GM12865 (cell line): ENCODE measurements at regions not wholly inside any gene's neighbourhood (a gene's known extent, or its start where the extent isn't known, plus 50 kb on each side); places are given as distances from the start of the nearest gene placed in this dataset.

Source experiments
- DNase-seq: peaks from one replicate; pipeline ENCODE4 v3.0.0; 2010; ENCODE audit warnings: low read depth
- H3K4me3 ChIP-seq: 2 replicates; pipeline ENCODE4 v1.5.1; 2011; ENCODE audit warnings: mild to moderate bottlenecking, low read depth, low read length, control low read depth
- TF ChIP-seq, protein P1 (sequence below): IDR thresholded peaks from 2 replicates; pipeline ENCODE4 v1.5.1; 2011; ENCODE audit warnings: low read length, control low read depth, low read depth, inconsistent platforms; ENCODE audit not compliant: insufficient read depth; ENCODE audit errors: missing control alignments

DNA sequence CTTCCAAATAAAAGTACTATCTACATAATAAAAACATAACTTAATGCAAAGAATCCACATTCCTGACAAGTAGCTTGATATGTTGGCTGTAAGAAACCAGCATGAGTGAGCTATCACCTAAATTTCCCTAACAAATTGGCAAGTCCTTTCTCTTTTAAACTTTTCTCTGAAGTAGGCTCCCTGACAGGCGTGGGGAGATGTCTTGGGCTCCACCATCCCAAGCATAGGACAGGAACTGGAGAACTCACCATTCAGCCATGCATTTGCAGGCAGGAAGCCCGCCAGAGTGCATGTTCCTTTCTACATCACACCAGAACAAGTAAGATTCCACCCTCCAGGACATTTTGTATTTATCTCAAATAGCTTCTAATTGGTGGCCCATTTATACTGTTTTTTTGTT is 921.9 kb upstream of the CELF4 start:
- no peak overlapping the region for H3K4me3 ChIP-seq
- no peak for DNase-seq
- TF ChIP-seq, protein P1, sequence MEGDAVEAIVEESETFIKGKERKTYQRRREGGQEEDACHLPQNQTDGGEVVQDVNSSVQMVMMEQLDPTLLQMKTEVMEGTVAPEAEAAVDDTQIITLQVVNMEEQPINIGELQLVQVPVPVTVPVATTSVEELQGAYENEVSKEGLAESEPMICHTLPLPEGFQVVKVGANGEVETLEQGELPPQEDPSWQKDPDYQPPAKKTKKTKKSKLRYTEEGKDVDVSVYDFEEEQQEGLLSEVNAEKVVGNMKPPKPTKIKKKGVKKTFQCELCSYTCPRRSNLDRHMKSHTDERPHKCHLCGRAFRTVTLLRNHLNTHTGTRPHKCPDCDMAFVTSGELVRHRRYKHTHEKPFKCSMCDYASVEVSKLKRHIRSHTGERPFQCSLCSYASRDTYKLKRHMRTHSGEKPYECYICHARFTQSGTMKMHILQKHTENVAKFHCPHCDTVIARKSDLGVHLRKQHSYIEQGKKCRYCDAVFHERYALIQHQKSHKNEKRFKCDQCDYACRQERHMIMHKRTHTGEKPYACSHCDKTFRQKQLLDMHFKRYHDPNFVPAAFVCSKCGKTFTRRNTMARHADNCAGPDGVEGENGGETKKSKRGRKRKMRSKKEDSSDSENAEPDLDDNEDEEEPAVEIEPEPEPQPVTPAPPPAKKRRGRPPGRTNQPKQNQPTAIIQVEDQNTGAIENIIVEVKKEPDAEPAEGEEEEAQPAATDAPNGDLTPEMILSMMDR, result no peak

DNA sequence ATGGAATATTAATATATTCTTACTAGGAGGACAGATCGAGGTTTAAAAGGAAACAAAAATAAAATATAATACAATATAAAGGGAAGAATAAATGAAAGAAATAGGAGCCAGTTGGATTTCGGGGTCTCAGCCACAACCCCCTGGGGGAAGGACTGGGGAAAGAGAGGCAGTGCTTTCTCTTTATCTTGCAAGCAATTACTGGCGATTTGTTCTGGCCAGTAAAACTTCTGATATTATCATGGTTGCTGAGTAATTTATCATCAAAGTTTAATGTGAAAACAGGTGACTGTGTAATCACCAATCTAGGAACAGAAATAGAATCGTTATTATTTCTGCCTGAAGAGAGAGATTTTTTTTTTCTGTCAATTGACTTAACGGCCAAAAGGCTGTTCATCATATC is 917.7 kb upstream of the CELF4 start:
- H3K4me3 ChIP-seq, result no peak overlapping the region
- TF ChIP-seq, protein P1, result no peak
- no peak for DNase-seq

DNA sequence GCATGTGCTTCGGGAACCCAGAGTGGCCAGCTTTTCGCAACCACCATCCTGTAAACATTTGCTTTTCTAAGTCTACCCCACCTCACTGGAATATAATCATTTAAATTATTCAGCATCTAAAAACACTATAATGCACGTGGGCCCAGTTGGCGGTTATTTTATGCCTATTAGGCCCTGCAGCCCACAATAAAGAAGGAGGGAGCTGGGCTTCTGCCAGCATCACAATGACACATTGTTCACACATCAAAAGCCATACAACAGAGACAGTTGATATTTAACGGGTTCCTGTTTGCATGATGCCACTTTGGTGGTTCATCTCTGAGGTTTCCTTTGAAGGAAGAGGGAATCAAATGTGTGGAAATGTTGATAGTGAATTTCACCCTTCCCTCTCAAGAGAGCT is 916.0 kb upstream of the CELF4 start:
- no peak for DNase-seq
- TF ChIP-seq, protein P1, result no peak
- H3K4me3 ChIP-seq, result no peak overlapping the region

DNA sequence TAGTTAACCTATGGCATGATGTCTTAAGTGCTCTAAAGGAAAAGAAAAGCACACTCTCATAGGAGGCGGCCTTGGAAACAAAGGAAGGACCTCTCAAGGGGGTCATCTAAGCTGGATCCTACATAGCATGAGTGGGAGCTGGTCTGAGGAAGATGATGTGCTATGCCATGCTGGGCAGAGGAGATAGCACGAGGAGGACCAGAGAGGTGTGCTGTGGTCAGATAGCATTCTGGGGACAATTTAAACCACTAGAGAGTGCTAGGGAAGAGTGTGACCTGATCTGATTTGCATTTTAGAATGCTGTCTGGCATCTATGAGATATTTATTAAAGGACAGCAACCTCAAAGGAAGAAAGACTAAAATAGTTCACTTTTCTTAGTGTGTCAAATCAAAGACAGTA is 910.1 kb upstream of the CELF4 start:
- TF ChIP-seq, protein P1, result no peak
- H3K4me3 ChIP-seq, result no peak overlapping the region
- no peak for DNase-seq

DNA sequence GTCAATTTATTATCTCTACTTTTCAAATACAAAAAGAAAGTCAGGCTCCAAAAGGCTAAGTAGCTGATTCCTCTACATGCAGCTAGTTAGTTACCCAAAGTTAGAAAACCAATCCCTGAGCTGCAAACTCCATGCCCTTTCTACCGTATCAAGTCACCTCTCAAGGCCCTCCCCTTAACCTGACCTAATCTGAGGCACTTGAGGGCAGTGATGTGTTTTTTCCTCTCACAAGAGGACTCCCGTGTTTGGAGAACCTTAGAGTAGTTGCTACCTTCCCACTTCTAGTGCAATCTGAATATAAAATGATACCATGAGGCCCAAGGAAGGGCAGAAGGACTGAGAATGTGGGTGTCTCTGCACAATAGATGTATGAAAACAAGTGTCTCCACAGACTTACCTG is 907.9 kb upstream of the CELF4 start:
- TF ChIP-seq, protein P1, result no peak
- no peak for DNase-seq
- H3K4me3 ChIP-seq, result no peak overlapping the region

DNA sequence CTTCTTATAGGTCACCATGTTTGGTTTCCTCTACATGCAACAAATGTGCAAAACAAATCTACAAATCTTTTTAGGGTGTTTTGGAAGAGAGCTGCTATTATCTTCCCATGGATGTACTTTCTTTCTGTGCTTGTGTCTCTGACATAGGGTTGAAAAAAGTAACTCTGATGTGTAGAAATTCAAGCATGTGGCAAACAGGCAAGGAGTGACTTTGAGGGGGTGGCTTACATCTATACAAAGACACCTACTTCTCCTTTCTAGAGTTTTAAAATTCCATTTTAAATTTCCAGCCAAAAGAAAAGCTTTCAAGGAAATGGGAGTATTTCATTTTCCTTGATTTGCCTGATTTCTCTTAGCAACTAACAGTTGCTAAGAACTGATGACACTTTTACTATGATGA is 904.8 kb upstream of the CELF4 start:
- H3K4me3 ChIP-seq, result no peak overlapping the region
- TF ChIP-seq, protein P1, result no peak
- no peak for DNase-seq

DNA sequence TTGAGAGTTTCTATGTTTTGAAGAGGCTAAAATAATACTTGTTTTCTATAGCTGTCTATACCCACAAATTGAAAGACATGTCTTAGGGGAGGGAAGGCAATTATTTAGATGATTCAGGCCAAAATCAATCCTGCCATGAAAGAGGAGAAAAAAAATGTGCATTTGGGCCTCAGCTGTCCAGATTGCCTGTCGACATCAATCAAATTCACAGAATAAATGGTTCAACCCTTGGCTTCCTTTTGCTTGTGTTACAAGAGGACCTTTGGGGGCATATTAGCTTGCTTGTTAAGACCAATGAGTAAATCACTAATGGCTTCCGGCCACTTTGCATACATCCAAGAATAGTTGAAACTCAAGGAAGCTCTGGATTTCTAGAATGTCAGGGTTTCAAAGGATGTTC is 900.8 kb upstream of the CELF4 start:
- TF ChIP-seq, protein P1, result no peak
- no peak overlapping the region for H3K4me3 ChIP-seq
- no peak for DNase-seq
